ENCODE measurements at regions not wholly inside any gene's neighbourhood (a gene's known extent, or its start where the extent isn't known, plus 50 kb on each side); places are given as distances from the start of the nearest gene placed in this dataset.

- no peak for TF ChIP-seq CTCF (IDR thresholded peaks at IDR 0.05; ENCODE audit: control extremely low read depth, extremely low read depth)
- Histone ChIP-seq H3K36me3 (ENCODE audit: control insufficient read depth in 4 of 4, insufficient read depth in 4 of 4, low read length in 4 of 4) (no peaks in the 10 kb centered on the region), H3K4me1 (ENCODE audit: control insufficient read depth in 5 of 5, insufficient read depth in 5 of 5, low read length in 5 of 5) (no peaks in the 10 kb centered on the region), H3K4me3 (no peak overlapping the region), H3K9ac (ENCODE audit: insufficient read depth in 1 of 2, low read length in 2 of 2) (no peak overlapping the region), H3K27ac (ENCODE audit: low read depth in 1 of 2, low read length in 1 of 2) (no peak overlapping the region), H3K27me3 (ENCODE audit: control insufficient read depth in 3 of 3, insufficient read depth in 3 of 3, low read length in 2 of 3) (no peaks in the 10 kb centered on the region), H3K9me3 (ENCODE audit: control insufficient read depth in 4 of 4, insufficient read depth in 3 of 4, low read length in 3 of 4) (no peaks in the 10 kb centered on the region)
- DNase-seq (no peak), ATAC-seq (ENCODE audit: insufficient read depth, low FRiP score) (no peak)
- 83% methylated on average over 3 of the region's 3 CpGs for WGBS, 2 donors
Measured at GRCh38 chr1:79369091-79369490, 362.6 kb upstream of the ADGRL4 start.

- no peaks in the 10 kb centered on the region for H3K9me3 ChIP-seq (ENCODE audit: control insufficient read depth in 4 of 4, insufficient read depth in 3 of 4, low read length in 3 of 4)
- no peaks in the 10 kb centered on the region for H3K27me3 ChIP-seq (ENCODE audit: control insufficient read depth in 3 of 3, insufficient read depth in 3 of 3, low read length in 2 of 3)
- H3K4me3 ChIP-seq = no peak overlapping the region
- DNase-seq = no peak
- H3K36me3 ChIP-seq (ENCODE audit: control insufficient read depth in 4 of 4, insufficient read depth in 4 of 4, low read length in 4 of 4) = no peaks in the 10 kb centered on the region
- WGBS, 2 donors = 64 to 84% methylated on average over 1 of the region's 1 CpG
- H3K27ac ChIP-seq (ENCODE audit: low read depth in 1 of 2, low read length in 1 of 2) = no peak overlapping the region
- ATAC-seq (ENCODE audit: insufficient read depth, low FRiP score) = no peak
- no peaks in the 10 kb centered on the region for H3K4me1 ChIP-seq (ENCODE audit: control insufficient read depth in 5 of 5, insufficient read depth in 5 of 5, low read length in 5 of 5)
- no peak for TF ChIP-seq CTCF (IDR thresholded peaks at IDR 0.05; ENCODE audit: control extremely low read depth, extremely low read depth)
- H3K9ac ChIP-seq (ENCODE audit: insufficient read depth in 1 of 2, low read length in 2 of 2) = no peak overlapping the region
Measured at GRCh38 chr1:79364896-79365295, 358.4 kb upstream of the ADGRL4 start.

- Histone ChIP-seq H3K4me1 (ENCODE audit: control insufficient read depth in 5 of 5, insufficient read depth in 5 of 5, low read length in 5 of 5) (no peaks in the 10 kb centered on the region), H3K27me3 (ENCODE audit: control insufficient read depth in 3 of 3, insufficient read depth in 3 of 3, low read length in 2 of 3) (no peaks in the 10 kb centered on the region), H3K9ac (ENCODE audit: insufficient read depth in 1 of 2, low read length in 2 of 2) (no peak overlapping the region), H3K4me3 (no peak overlapping the region), H3K9me3 (ENCODE audit: control insufficient read depth in 4 of 4, insufficient read depth in 3 of 4, low read length in 3 of 4) (no peaks in the 10 kb centered on the region), H3K36me3 (ENCODE audit: control insufficient read depth in 4 of 4, insufficient read depth in 4 of 4, low read length in 4 of 4) (no peaks in the 10 kb centered on the region), H3K27ac (ENCODE audit: low read depth in 1 of 2, low read length in 1 of 2) (no peak overlapping the region)
- ATAC-seq (ENCODE audit: insufficient read depth, low FRiP score) (no peak), DNase-seq (no peak)
- no peak for TF ChIP-seq CTCF (IDR thresholded peaks at IDR 0.05; ENCODE audit: control extremely low read depth, extremely low read depth)
Measured at GRCh38 chr1:79363430-79363829, 356.9 kb upstream of the ADGRL4 start.

- H3K4me3 ChIP-seq = no peak overlapping the region
- TF ChIP-seq CTCF (IDR thresholded peaks at IDR 0.05; ENCODE audit: control extremely low read depth, extremely low read depth) = no peak
- H3K27ac ChIP-seq (ENCODE audit: low read depth in 1 of 2, low read length in 1 of 2) = no peak overlapping the region
- no peaks in the 10 kb centered on the region for H3K9me3 ChIP-seq (ENCODE audit: control insufficient read depth in 4 of 4, insufficient read depth in 3 of 4, low read length in 3 of 4)
- no peak overlapping the region for H3K9ac ChIP-seq (ENCODE audit: insufficient read depth in 1 of 2, low read length in 2 of 2)
- no peaks in the 10 kb centered on the region for H3K27me3 ChIP-seq (ENCODE audit: control insufficient read depth in 3 of 3, insufficient read depth in 3 of 3, low read length in 2 of 3)
- no peaks in the 10 kb centered on the region for H3K4me1 ChIP-seq (ENCODE audit: control insufficient read depth in 5 of 5, insufficient read depth in 5 of 5, low read length in 5 of 5)
- ATAC-seq (ENCODE audit: insufficient read depth, low FRiP score) (no peak), DNase-seq (no peak)
- H3K36me3 ChIP-seq (ENCODE audit: control insufficient read depth in 4 of 4, insufficient read depth in 4 of 4, low read length in 4 of 4) = no peaks in the 10 kb centered on the region
- WGBS, 2 donors = 89 to 94% methylated on average over 3 of the region's 3 CpGs
Measured at GRCh38 chr1:79362470-79362869, 355.9 kb upstream of the ADGRL4 start.

All from lung (tissue), 11 donors.